H1 (cell line): ENCODE measurements at regions not wholly inside any gene's neighbourhood (a gene's known extent, or its start where the extent isn't known, plus 50 kb on each side); places are given as distances from the start of the nearest gene placed in this dataset.

ENCODE experiments used
- CTCF ChIA-PET: fragments of 300-600 bp; sonication (Branson Sonifier 250); formaldehyde crosslinking; loops from one replicate; lab custom pipeline; 2021; ENCODE audit not compliant: partially characterized antibody; lab: Charles Lee
- POLR2A ChIA-PET: fragments of 300-600 bp; sonication (Branson Sonifier 250); formaldehyde crosslinking; loops from one replicate; lab custom pipeline; 2021; ENCODE audit warnings: inconsistent platforms; ENCODE audit not compliant: partially characterized antibody; lab: Charles Lee
- DNase-seq, 2 experiments: peaks; one replicate each; pipeline versions ENCODE4 v3.0.0 to v3.0.0-alpha.2; 2010 to 2022; ENCODE audit warnings: low spot score in 2 of 2, low read depth in 1 of 2, mixed read lengths in 1 of 2
- FAIRE-seq: peaks from 2 replicates; lab custom pipeline; 2011; peaks lifted over from hg19 to GRCh38; lab: Jason Lieb, UNC
- H2AFZ ChIP-seq: 2 replicates; pipeline ENCODE4 v1.8.1; 2012; ENCODE audit warnings: low read length, inconsistent platforms
- H2AK5ac ChIP-seq: 2 replicates; pipeline ENCODE4 v1.6.1; 2013; ENCODE audit warnings: low read depth, low read length
- H2BK120ac ChIP-seq: replicated peaks from 2 replicates; pipeline ENCODE3; 2013; ENCODE audit warnings: low read depth, low read length, inconsistent platforms
- H2BK12ac ChIP-seq: 2 replicates; pipeline ENCODE4 v1.6.1; 2013; ENCODE audit warnings: low read depth, low read length
- H2BK15ac ChIP-seq: 2 replicates; pipeline ENCODE4 v1.6.1; 2013; ENCODE audit warnings: low read length
- H2BK20ac ChIP-seq: 2 replicates; pipeline ENCODE4 v1.6.1; 2013; ENCODE audit warnings: low read length
- H2BK5ac ChIP-seq: 2 replicates; pipeline ENCODE4 v1.6.1; 2013; ENCODE audit warnings: low read depth, low read length
- H3K14ac ChIP-seq: 2 replicates; pipeline ENCODE4 v1.6.1; 2013; ENCODE audit warnings: inconsistent platforms; ENCODE audit not compliant: insufficient read length
- H3K18ac ChIP-seq: 2 replicates; pipeline ENCODE4 v1.6.1; 2013; ENCODE audit warnings: low read length; ENCODE audit errors: extremely low read depth
- H3K23ac ChIP-seq: 2 replicates; pipeline ENCODE4 v1.6.1; 2013; ENCODE audit warnings: inconsistent platforms; ENCODE audit not compliant: insufficient read length
- H3K23me2 ChIP-seq: 2 replicates; pipeline ENCODE4 v1.6.1; 2013; ENCODE audit warnings: low read depth, low read length
- H3K27ac ChIP-seq: 2 replicates; pipeline ENCODE4 v1.6.1; 2011; ENCODE audit warnings: low read depth, low read length, inconsistent platforms
- H3K27me3 ChIP-seq, 4 experiments: replicated peaks in 1 of 4; 1 replicate in 1 of 4; 2 replicates in 3 of 4; pipeline versions ENCODE4 v1.6.1 to v1.8.1; 2011 to 2013; ENCODE audit warnings: low read length in 3 of 4, mild to moderate bottlenecking in 3 of 4, inconsistent platforms in 2 of 4, mixed read lengths in 2 of 4, moderate library complexity in 1 of 4; ENCODE audit not compliant: control insufficient read depth in 3 of 4, insufficient read depth in 3 of 4; ENCODE audit errors: extremely low read depth in 1 of 4
- H3K36me3 ChIP-seq, 4 experiments: 2 replicates each; pipeline versions ENCODE4 v1.6.1 to v1.8.1; 2011 to 2013; ENCODE audit warnings: mild to moderate bottlenecking in 4 of 4, low read length in 3 of 4, moderate library complexity in 2 of 4, control low read depth in 1 of 4, inconsistent platforms in 1 of 4; ENCODE audit not compliant: insufficient read depth in 4 of 4, control insufficient read depth in 2 of 4
- H3K4ac ChIP-seq: replicated peaks from 2 replicates; pipeline ENCODE3; 2013; ENCODE audit warnings: low read length, low read depth, mixed read lengths, inconsistent platforms; ENCODE audit not compliant: insufficient read length
- H3K4me1 ChIP-seq, 4 experiments: replicated peaks in 1 of 4; 1 replicate in 1 of 4; 2 replicates in 3 of 4; pipeline versions ENCODE4 v1.6.1 to v1.8.1; 2011 to 2013; ENCODE audit warnings: low read length in 3 of 4, inconsistent platforms in 2 of 4, mixed read lengths in 1 of 4; ENCODE audit not compliant: insufficient read depth in 4 of 4, control insufficient read depth in 3 of 4
- H3K4me2 ChIP-seq, 2 experiments: 2 replicates each; pipeline versions ENCODE4 v1.6.1 to v1.8.1; 2011 to 2013; ENCODE audit warnings: low read depth in 2 of 2, low read length in 2 of 2, control low read depth in 1 of 2, inconsistent platforms in 1 of 2, mild to moderate bottlenecking in 1 of 2; ENCODE audit not compliant: insufficient read depth in 1 of 2
- H3K4me3 ChIP-seq, 4 experiments: fragments of 200-600, 300-600 bp in 1 of 4; sonication (generic), shearing (Covaris generic), sonication (Bioruptor Twin) in 1 of 4; 2 replicates each; pipeline versions ENCODE4 v1.5.1 to v1.8.1; 2011 to 2016; ENCODE audit warnings: low read length in 4 of 4, low read depth in 3 of 4, control low read depth in 2 of 4, inconsistent platforms in 2 of 4, mild to moderate bottlenecking in 2 of 4, mixed read lengths in 1 of 4, moderate library complexity in 1 of 4; ENCODE audit not compliant: insufficient read depth in 2 of 4; ENCODE audit errors: extremely low read depth in 1 of 4
- H3K56ac ChIP-seq: replicated peaks from 2 replicates; pipeline ENCODE3; 2013; ENCODE audit warnings: low read depth, mild to moderate bottlenecking, mixed read lengths, low read length, inconsistent platforms; ENCODE audit not compliant: insufficient read length
- H3K79me1 ChIP-seq: 2 replicates; pipeline ENCODE4 v1.6.1; 2013; ENCODE audit warnings: low read depth, low read length, control low read depth
- H3K79me2 ChIP-seq, 2 experiments: 2 replicates each; pipeline versions ENCODE4 v1.6.1 to v1.8.1; 2012 to 2013; ENCODE audit warnings: low read length in 2 of 2, mild to moderate bottlenecking in 2 of 2, inconsistent platforms in 1 of 2; ENCODE audit not compliant: insufficient read depth in 2 of 2, control insufficient read depth in 1 of 2
- H3K9ac ChIP-seq, 4 experiments: replicated peaks in 1 of 4; 1 replicate in 1 of 4; 2 replicates in 3 of 4; pipeline versions ENCODE4 v1.6.1 to v1.8.1; 2011 to 2013; ENCODE audit warnings: low read depth in 3 of 4, low read length in 3 of 4, control low read depth in 2 of 4, mild to moderate bottlenecking in 2 of 4, moderate library complexity in 2 of 4, inconsistent platforms in 1 of 4; ENCODE audit errors: extremely low read depth in 1 of 4
- H3K9me3 ChIP-seq, 2 experiments: 2 replicates each; pipeline versions ENCODE4 v1.6.1 to v1.8.1; 2012 to 2013; ENCODE audit warnings: mild to moderate bottlenecking in 2 of 2, moderate library complexity in 2 of 2, control low read depth in 1 of 2, inconsistent platforms in 1 of 2, low read depth in 1 of 2, low read length in 1 of 2, mixed read lengths in 1 of 2; ENCODE audit not compliant: insufficient read depth in 2 of 2
- H4K20me1 ChIP-seq, 2 experiments: replicated peaks in 1 of 2; 2 replicates each; pipeline versions ENCODE3 to v1.8.1; 2011 to 2013; ENCODE audit warnings: inconsistent platforms in 2 of 2, low read length in 2 of 2, mild to moderate bottlenecking in 1 of 2; ENCODE audit not compliant: insufficient read depth in 2 of 2, control insufficient read depth in 1 of 2
- H4K5ac ChIP-seq: 2 replicates; pipeline ENCODE4 v1.6.1; 2013; ENCODE audit warnings: low read length, low read depth, mixed read lengths, inconsistent platforms; ENCODE audit not compliant: insufficient read length
- H4K8ac ChIP-seq: 2 replicates; pipeline ENCODE4 v1.8.0; 2013; ENCODE audit warnings: mild to moderate bottlenecking, moderate library complexity, low read length, inconsistent platforms; ENCODE audit not compliant: insufficient read depth; ENCODE audit errors: extremely low read depth
- H4K91ac ChIP-seq: replicated peaks from 2 replicates; pipeline ENCODE3; 2013; ENCODE audit warnings: low read length, mixed read lengths, inconsistent platforms; ENCODE audit not compliant: insufficient read length
- BACH1 ChIP-seq: IDR thresholded peaks from 2 replicates; pipeline ENCODE4 v1.6.1; 2012; ENCODE audit warnings: low read length, improper control_type of control experiment
- CBX5 ChIP-seq: fragments of 300-800, 300-1000 bp; sonication (generic); IDR thresholded peaks from 2 replicates; pipeline ENCODE4 v1.7.1; 2016; ENCODE audit warnings: antibody characterized with exemption, low read length, low read depth
- CHD1 ChIP-seq: IDR thresholded peaks from 2 replicates; pipeline ENCODE4 v1.6.1; 2012; ENCODE audit warnings: low read depth, low read length, improper control_type of control experiment
- CTBP2 ChIP-seq: IDR thresholded peaks from 2 replicates; pipeline ENCODE4 v1.7.0; 2011; ENCODE audit warnings: borderline replicate concordance, mild to moderate bottlenecking, moderate library complexity, mixed read lengths, low read length; ENCODE audit not compliant: insufficient read depth, insufficient read length
- EZH2 ChIP-seq: fragments of 200-600 bp; sonication (generic); IDR thresholded peaks from 2 replicates; pipeline ENCODE4 v1.7.1; 2012; ENCODE audit warnings: low read depth, mild to moderate bottlenecking, moderate library complexity, low read length, inconsistent platforms; ENCODE audit not compliant: severe bottlenecking
- KDM5A ChIP-seq: fragments of 200-600 bp; IDR thresholded peaks from 2 replicates; pipeline ENCODE4 v1.7.1; 2012; ENCODE audit warnings: mild to moderate bottlenecking, low read length, inconsistent platforms, mixed read lengths
- RAD21 ChIP-seq, 2 experiments: IDR thresholded peaks in 1 of 2; conservative IDR thresholded peaks in 1 of 2; 2 replicates each; pipeline ENCODE4 v1.6.1; 2011; ENCODE audit warnings: low read depth in 2 of 2, low read length in 2 of 2, improper control_type of control experiment in 1 of 2, inconsistent platforms in 1 of 2, mild to moderate bottlenecking in 1 of 2, moderate library complexity in 1 of 2
- SUZ12 ChIP-seq: fragments of 200-600 bp; sonication (generic); IDR thresholded peaks from 2 replicates; pipeline ENCODE4 v1.6.1; 2012; ENCODE audit warnings: mild to moderate bottlenecking, inconsistent platforms, low read length, moderate library complexity, mixed read lengths
- WGBS, 2 experiments: shearing (Covaris generic) in 1 of 2; methylation state at CpG; one replicate each; pipeline versions ENCODE4 v1.1.6 to v1.1.7; 2013 to 2015; ENCODE audit warnings: low lambda C conversion rate in 2 of 2, mixed read lengths in 2 of 2, inconsistent platforms in 1 of 2, low coverage in 1 of 2, missing lambda C conversion rate in 1 of 2; ENCODE audit not compliant: insufficient replicate concordance in 2 of 2, insufficient coverage in 1 of 2, insufficient read length in 1 of 2; ENCODE audit errors: extremely low coverage in 1 of 2, missing lambda C conversion rate in 1 of 2; 5-methylcytosine and 5-hydroxymethylcytosine counted together
- TF ChIP-seq, protein P1 (sequence below): IDR thresholded peaks from 2 replicates; pipeline ENCODE4 v1.6.1; 2011; ENCODE audit warnings: low read depth, mild to moderate bottlenecking, low read length; ENCODE audit not compliant: insufficient read depth

DNA sequence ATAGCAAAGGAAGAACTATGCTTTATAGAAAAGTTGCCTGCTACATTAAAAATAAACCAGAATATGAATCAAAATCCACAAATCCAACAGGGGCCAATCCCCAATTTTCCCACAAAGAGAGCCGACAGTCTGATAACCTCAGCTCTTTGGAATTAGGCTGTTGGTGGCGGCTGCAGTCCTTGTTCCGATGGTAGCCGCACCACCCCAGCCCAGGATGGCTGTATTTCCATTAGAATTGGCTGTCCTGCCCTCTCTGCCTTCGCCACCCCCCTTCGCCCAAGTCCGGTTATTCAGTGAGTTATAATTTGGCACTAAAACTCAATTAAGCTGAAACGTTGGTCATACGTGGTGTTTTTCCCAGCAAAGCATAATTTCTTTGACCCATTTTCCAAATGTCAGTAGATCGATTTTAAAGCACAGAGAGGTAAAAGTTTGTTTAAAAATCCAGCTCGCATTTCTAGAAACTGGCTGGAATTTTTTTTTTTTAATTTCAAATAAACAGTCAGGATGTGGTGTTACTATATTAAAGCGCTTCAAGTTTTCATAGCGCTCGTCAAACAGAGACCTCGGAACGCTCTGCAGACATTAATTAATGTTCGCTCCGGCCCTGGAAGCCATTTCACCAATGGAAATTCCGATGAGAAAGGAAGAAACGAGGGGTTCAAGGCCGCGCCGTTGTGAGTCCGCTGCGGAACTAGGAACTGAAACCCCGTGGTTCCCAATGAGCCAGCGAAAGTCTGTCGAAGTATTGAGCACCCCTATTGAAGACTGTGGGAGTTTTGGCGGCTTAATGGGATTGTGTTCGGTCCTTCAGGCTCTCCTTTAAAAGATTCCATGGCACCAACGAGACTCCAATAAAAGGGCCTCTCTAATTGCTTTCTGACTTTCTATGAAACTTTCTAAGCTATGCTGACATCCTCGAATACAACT lies 104.8 kb upstream of the DIO3 start:
- H3K79me1 ChIP-seq = no peaks in the 10 kb centered on the region
- peak in 1 of 2 experiments; percentile 51 for DNase-seq
- no peaks in the 10 kb centered on the region for H3K9me3 ChIP-seq
- POLR2A ChIA-PET = interaction anchor here (0.6 kb wide), 1 partner anchor 69 kb away, joined by 5 read pairs; no protein-coding TSS in a partner anchor
- no peak overlapping the region for H2BK20ac ChIP-seq
- H3K14ac ChIP-seq = no peak overlapping the region
- H3K4me1 ChIP-seq = peaks cover 0 to 3% (median 0%) of the 10 kb centered on the region in 4 experiments; a peak in 1 of 7 replicates
- no peak overlapping the region for H2BK5ac ChIP-seq
- no peak overlapping the region for H2AFZ ChIP-seq
- peak overlapping the region; percentile 38 to 63 for H3K4me2 ChIP-seq
- peaks cover 0 to 2% of the 10 kb centered on the region in 2 experiments for H4K20me1 ChIP-seq
- H3K4me3 ChIP-seq = peak overlapping the region in 3 of 4 experiments; percentile 10 to 49 (median 24); a peak in 4 of 8 replicates
- WGBS, 2 experiments = 10% methylated on average over 32 of the region's 32 CpGs; no CpG with 5 or more reads in 1 of the 2 experiments
- H3K23me2 ChIP-seq = peaks cover 4% of the 10 kb centered on the region; the same call in 1 of the 2 replicates
- no peak overlapping the region for H4K5ac ChIP-seq
- H3K9ac ChIP-seq = no peak overlapping the region
- no peak for FAIRE-seq
- no peak overlapping the region for H3K56ac ChIP-seq
- no peak overlapping the region for H3K27ac ChIP-seq
- no peak overlapping the region for H2BK120ac ChIP-seq
- no peak overlapping the region for H3K23ac ChIP-seq
- H2BK15ac ChIP-seq = no peak overlapping the region
- H3K79me2 ChIP-seq = no peaks in the 10 kb centered on the region
- H3K18ac ChIP-seq = no peak overlapping the region
- no peak overlapping the region for H4K8ac ChIP-seq
- no peak overlapping the region for H2AK5ac ChIP-seq
- H3K36me3 ChIP-seq = peaks cover 0 to 14% (median 0%) of the 10 kb centered on the region in 4 experiments; a peak in 1 of 8 replicates
- no peak overlapping the region for H2BK12ac ChIP-seq
- H3K27me3 ChIP-seq = peaks cover 41 to 70% (median 58%) of the 10 kb centered on the region in 4 experiments
- H4K91ac ChIP-seq = no peak overlapping the region
- CTCF ChIA-PET = interaction anchor here (0.7 to 2.1 kb wide), 6 partner anchors 12 to 687 kb away, joined by 3 to 7 read pairs (median 4); no protein-coding TSS in a partner anchor
- H3K4ac ChIP-seq = no peak overlapping the region
- no peak for TF ChIP-seq CBX5
- no peak for TF ChIP-seq BACH1
- TF ChIP-seq EZH2 = peak; percentile 20
- no peak for TF ChIP-seq CTBP2
- TF ChIP-seq, protein P1, sequence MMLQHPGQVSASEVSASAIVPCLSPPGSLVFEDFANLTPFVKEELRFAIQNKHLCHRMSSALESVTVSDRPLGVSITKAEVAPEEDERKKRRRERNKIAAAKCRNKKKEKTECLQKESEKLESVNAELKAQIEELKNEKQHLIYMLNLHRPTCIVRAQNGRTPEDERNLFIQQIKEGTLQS = no peak
- 0 out of 4 replicates have a peak, but pooled peaks of 1 of the 2 experiments have one; percentile 3 for TF ChIP-seq RAD21 (IDR thresholded peaks at IDR 0.05 in 1 of 2, conservative IDR thresholded peaks at IDR 0.05 in 1 of 2; ENCODE audit: low read depth in 2 of 2, low read length in 2 of 2)
- TF ChIP-seq CHD1 = no peak
- peak; percentile 57 for TF ChIP-seq SUZ12
- TF ChIP-seq KDM5A = no peak
